ENCODE measurements at regions not wholly inside any gene's neighbourhood (a gene's known extent, or its start where the extent isn't known, plus 50 kb on each side); places are given as distances from the start of the nearest gene placed in this dataset.

- TF ChIP-seq POLR2A (IDR thresholded peaks at IDR 0.05), result no peak
- TF ChIP-seq CTCF (IDR thresholded peaks at IDR 0.05 in 8 of 11, conservative IDR thresholded peaks at IDR 0.05 in 3 of 11), result no peak
These were observed 190.1 kb downstream of the LMO4 start for GRCh38 chr1:87518794-87519193.
